NCI-H446 (cell line): ENCODE measurements at regions not wholly inside any gene's neighbourhood (a gene's known extent, or its start where the extent isn't known, plus 50 kb on each side); places are given as distances from the start of the nearest gene placed in this dataset.
A peak's percentile ranks its signal among the peaks of the same experiment; 100 is the strongest.

Source experiments
- DNase-seq, 2 experiments: peaks; one replicate each; lab custom pipeline; 2025; lab: John Stamatoyannopoulos, UW

DNA sequence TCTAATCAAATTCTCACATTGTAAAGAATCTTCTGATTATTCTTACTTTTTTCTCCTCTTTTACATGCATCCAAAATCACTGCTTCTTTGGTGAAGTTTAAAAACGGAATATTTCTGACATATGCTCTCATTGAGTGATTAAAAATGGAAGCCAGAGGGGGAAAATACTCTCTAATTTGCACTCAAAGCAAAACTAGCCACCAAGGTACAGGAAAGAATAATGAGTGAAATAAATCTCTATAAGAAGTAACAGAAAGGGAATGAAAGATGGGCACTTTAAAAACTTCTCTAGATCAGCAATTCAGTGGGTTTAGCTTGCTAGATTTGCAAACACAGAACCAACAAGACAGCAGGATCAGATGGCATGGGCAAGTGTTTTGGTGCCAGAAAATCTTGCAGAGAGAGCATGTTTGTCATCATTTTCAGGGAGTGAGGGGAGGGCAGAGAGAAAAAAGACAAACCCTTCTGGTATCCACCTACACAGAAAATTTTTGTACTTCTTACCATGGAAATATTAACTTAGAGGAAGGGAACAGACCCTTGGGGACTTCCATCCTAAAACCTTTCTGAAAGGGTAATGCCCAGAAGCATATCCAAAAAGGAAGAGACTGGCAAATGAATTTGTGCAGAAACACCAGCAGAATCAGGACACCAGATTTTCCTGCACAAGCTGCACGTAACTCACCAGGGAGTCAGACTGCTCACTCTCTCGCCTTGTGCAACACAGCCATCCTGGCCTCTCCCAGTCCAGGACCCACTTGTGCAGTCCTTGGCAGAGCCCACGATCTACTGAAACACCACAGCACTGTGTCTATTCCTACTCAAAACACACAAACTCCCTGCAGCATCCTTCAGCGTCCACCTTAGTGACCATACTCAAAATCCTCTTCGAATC, 270.2 kb upstream of the PRDM1 start:
- DNase-seq: peak in 1 of 2 experiments; percentile 45

DNA sequence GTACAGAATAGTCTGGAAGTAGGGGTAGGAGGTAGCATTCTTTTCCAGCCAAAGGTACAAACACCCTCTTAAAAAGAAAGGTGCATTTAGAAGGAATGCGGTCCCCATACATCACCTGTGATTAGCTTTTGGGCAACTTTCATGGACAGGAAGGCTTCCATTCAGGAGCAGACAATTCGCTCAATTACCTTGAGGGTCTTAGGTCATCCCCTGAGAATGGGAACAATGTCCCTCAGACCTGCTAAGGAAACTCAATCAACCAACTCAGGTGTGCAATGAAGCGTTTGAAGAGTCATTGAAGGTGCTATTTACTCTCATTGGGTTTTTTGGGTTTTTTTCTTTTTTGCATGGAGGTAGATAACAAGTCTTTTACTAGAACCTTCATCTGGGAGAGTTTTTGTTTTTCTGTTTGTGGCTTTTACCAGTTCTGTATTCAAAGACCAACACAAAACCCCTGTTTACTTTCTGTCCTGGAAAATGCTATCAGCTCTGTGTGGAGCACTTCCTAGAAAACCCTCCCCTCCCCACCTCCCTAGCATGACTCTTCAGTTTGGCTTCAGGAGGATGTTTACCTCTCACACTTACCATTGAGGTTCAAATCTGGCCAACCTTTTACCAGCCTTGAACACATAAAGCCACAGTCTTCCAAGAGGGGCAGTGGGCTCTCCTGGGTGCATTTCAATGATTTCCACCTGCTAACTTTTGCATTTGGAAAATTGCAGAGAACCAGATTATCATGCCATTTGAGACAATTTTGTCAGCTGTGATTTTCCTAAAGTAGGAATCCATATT, 271.2 kb upstream of the PRDM1 start:
- no peak for DNase-seq

DNA sequence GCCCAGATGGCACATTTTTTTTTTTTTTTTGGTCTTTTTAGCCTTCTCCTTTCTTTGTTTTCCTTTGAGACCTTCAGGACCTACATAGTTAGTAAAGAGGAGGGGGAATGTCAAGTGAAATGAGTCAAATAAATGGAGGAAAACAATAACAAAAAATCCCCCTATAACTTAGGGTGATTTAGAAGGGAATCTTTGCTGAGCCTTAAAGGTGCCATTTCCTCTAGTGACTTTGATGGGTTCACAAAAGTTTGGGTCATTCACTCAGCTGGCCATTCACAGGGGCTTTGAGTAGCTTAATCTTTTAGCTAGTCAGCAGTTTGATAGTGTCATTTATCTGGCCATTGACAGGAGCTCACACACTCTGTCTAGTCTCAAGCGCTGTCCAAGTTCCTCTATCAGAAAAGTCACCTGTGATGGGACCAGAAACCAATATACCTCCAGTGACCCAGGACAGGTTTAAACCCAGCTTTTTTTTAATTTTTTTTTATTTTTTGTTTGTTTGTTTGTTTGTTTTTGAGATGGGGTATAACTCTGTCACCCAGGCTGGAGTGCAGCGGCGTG, 275.1 kb upstream of the PRDM1 start:
- DNase-seq: no peak

DNA sequence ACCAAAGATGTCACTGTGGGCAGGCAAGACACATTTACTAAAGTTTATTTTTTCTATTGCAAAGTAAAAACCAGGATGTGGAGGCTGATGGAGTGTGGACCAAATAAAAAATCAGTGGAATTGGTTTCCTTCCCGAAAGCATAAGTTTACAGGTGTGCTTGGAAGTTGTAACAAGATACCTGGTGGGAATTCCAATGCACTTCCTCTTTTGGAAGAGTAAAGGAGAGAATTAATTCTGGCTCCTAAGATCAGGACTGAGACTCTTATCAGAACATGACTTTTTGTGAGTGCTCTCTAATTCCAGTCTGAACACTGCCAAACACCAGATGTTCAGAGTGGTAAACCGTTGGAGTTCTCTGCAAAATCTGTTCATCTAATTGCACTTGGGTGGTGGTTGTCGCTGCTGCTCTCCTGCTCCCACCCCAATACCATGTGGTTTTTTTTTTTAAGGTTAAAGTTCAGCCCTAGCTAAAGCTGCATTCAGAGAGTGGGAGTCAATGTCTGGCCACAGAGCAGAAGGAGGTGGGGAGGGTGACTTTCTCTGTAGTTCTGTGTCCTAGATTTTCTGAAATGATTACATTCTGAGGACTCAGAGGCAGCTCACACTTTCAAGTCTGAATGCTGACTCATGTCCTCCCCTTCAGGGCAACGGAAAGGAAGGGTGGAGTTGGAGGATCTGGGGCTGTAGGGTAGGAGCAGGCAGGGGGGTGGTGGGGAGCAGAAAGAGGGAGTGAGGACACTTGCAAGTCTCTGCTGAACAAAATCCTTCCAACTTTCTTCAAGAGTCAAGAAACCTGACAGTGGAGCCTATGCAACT, 275.8 kb upstream of the PRDM1 start:
- peak; percentile 15 to 58 for DNase-seq

DNA sequence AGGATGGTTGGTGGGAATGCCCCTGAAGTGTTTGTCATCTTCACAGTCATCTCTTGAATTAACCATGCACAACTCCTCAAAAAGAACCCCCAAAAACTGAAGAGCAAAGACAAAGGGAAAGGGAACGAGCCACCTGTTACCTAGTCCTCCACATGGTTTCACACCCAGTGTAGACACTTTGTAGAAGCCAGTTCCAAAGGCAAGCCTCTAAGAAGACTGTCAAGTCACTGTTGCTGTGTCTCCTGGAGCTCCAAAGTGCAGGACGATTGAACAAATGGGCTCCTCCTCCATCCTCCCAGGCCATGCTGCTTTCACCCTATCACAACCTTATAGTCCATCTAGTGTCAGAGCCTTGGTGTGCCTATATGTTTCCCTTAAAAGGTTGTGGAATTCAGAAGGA, 277.6 kb upstream of the PRDM1 start:
- no peak for DNase-seq

DNA sequence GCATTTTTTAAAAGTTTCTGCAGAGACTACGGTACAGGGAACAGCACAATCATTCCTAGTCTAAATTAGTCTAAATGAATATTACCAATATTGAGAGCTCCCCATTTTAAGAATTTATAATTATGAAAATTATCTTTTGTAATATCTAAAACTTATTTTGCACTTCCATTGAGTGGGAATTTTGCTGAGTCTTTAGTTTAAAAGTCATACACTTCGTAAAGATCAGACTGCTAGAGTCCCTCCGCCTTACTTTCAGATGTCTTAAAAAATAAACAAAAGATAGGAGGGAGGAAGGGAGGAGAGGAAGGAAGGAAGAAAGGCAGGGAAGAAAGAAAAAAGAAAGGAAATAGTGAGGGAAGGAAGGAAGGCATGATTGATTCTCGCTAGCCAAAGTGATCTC, 278.2 kb upstream of the PRDM1 start:
- DNase-seq: no peak

DNA sequence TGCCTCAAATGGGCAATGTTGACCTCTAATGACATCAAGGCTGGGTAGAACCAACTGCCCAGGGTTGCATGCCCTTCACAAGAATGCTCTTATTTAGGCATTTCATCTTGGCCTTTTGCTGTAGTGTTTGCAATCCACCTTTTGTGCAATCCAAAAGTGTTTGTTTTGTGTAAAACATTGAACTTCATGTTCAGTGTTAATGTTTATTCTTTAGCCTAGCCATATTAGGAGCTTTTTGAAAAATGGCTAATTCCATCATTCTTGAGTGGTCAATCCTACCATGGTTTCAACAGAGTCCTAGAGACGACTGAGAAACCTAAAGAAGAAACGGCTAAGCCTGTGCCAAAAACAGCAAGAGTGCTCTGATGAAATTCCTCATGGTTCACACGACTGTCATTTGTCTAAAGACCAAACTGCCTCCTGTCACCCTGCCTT, 279.6 kb upstream of the PRDM1 start:
- DNase-seq: no peak

DNA sequence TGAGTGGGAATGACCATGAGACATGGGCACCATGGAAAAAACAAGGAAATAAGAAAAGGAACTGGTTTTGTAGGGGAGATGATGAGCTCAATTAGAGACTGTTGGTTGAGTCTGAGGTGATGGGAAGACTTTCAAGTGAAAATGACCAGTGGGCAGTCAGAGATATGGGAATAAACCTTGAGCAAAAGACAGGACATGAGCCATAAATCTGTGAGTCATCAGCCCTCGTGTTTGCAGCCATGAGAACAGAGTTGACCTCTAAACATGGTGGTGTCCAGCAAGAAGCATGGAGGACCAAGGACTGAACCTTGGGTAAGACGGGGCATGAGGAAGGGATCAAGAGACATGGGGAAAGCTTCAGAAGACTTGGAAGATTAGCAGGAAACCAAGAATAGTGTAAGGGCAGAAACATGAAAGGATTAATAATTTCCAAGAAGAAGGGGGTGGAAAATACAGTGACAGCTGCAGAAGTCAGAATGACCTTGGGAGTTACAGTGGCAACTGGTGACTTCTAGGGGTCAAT, 280.6 kb upstream of the PRDM1 start:
- DNase-seq: no peak

DNA sequence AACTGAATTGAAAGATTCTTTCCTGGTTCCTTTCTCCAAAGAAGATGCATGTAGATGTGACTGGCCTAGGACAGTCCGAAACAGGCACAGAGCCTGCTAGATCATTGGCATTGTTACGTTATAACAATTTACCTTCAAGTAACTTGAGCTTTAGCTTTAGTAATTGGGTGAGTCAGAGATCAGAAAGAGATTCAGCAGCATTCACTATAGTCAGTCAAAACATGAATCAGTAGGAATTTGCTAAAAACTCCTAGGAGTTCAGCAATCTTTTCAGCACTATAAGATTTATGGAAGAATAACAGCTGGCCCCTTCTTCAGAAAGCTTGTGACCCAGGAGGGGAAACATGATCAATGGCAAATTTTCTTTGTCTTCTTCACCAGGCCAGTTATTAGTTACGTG, 281.7 kb upstream of the PRDM1 start:
- DNase-seq: no peak

DNA sequence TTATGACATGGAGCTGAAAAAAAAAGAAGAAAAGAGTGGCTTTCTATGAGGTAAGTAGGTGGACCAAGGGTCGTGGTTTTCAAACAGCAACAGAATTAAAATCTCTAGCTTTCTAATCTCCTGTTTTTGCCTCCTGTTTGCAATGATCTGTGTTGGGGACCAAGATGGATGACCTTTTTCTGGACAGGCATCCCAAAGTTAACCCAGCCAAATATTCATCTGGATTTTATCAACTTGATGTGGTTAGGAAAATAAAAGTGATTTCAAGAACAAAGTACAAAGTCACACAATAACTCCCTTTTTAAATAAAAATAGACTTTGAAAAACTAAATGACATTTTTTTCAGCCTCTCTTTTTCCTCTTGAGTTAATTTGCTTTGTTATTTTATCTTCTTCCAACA, 282.1 kb upstream of the PRDM1 start:
- no peak for DNase-seq

DNA sequence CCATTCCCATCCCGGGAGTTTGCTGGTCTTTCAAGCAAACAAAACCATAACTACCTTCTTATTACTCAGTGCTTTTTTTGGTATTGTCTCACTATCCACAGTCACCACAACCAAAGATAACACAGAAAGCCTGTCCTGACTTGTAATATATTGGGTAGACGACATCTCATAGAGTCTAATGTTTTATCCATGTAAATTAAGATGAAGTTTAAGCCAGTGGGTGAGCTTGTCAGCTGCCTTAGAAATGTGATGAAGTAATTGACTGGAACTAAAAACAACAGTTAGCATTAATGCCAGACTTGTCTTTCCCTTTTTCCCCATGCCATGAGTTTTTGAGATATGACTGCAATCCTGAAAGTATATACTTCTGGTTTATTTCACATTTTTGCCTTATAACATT, 282.7 kb upstream of the PRDM1 start:
- DNase-seq: no peak

DNA sequence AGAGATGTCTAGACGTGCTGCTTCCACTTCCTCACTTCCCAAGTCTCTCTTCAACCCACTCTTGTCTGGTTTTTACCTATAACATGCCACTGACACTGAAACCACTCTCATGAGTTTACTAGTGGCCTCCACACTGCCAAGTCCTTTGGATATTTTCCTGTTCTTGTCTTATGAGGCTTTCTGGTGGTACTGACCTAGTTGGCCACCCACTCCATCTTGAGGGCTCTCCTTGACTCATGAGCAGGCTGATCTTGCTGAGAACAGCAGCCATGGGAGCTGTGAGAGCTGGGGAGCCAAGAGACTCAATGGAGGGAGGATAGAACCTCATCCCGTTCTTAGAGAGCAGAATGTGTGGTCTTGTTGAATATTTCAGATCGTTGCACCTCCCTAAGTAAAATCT, 283.4 kb upstream of the PRDM1 start:
- no peak for DNase-seq

DNA sequence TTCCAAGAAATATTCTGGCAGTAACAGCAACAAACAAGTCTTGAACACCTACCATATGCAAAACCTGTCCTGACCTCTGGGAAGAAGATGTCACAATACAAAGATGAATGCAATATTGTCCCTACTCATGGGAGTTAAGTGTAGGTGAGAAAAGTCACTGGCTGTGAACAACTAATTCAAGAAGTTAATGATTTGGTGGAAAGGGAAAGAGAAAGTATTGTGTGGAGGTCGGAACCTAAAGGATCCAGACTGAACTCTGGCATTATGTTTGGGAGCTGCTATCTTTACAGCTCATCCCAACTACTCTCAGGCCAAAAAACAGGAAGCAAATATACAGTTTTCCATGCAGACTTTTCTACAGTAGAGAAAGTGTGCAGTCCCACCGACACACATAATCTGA, 285.3 kb upstream of the PRDM1 start:
- DNase-seq: no peak

DNA sequence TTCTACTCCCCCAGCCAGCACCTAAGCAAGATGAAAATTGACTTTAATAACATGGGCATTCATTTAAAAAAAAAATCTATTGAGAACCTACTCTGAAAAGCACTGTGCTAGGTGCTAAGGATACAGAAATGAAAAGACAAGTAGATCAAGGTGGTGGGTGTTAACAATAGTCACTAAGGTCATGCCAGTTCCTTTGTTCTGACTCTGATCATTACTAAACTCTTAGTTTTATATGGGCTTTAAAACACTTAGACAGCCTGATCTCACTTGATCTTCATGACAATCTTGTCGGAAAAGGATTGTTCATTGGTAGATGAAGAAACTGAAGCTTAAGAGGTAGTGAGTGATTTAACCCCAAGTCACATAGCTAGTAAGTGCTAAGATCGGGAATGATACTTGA, 285.7 kb upstream of the PRDM1 start:
- no peak for DNase-seq

DNA sequence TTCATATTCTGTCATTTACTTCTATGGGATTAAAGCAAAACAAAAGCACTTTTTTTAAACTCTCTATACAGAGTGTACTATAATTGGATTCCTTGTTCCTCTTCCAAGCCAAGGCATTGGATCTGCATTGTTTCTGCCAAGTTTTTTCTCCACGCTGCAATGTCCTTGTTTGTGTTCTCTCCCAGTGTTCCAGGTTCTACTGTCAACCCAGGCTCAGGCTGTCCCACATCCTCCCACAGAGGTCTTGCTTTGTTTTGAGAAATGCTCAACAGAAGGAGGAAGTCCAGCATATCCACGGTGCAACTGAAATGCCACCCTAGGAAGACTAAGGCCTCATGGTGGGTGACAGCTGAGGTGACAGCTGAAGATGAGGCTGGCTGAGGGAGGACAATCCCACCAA, 287.1 kb upstream of the PRDM1 start:
- no peak for DNase-seq

DNA sequence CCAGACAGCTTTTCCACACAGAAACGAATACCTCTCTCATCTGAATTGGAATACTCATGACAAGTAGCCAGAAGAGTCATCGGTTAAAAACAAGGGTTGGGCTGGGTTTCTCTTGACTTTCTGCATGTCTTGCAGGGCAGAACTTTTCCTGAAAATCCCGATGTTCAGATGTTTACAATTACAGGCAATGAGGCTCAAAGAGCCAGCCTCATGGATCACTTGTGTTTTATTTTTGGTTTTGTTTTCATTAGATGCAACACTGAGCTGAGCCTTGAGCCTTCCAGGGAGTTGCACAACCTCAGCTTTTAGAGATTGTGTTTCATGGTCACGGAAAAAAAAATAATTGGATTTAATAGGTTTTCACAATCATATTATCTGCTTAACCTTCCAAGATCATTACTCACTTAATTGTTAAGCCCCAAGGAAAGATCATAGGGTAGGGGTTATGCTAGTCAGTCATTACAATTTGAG, 288.1 kb upstream of the PRDM1 start:
- no peak for DNase-seq

DNA sequence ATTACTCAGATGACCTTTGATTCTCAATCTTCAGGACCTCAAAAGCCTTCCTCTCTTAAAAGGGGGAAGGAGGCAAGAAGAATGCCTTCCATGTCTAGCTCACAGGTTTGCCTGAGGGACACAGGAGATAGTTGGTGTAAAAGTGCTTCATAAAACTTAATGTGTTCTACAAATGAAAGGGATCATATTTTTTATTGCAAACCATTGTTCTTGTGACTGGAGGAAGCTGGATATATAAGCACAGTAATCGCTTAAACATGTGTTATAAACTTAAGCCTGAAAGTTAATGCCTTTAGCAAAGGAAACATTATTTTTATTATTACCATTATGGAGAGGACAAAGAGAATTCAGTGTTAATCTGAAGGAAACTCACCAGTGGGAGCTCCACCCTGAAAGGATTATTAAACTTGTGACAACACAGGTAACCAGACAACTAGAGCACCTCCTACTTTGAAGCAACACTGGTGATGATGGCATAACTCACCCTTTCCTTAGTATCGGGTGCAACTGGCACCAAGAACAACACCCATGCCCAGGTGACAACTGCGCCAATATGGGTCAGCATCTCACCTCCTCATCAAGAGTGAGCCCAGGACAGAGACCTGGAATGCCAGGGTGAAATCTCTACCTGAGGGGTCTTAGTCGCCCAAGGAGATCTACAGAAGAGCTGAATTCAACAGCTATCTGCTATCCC, 288.7 kb upstream of the PRDM1 start:
- DNase-seq: no peak

DNA sequence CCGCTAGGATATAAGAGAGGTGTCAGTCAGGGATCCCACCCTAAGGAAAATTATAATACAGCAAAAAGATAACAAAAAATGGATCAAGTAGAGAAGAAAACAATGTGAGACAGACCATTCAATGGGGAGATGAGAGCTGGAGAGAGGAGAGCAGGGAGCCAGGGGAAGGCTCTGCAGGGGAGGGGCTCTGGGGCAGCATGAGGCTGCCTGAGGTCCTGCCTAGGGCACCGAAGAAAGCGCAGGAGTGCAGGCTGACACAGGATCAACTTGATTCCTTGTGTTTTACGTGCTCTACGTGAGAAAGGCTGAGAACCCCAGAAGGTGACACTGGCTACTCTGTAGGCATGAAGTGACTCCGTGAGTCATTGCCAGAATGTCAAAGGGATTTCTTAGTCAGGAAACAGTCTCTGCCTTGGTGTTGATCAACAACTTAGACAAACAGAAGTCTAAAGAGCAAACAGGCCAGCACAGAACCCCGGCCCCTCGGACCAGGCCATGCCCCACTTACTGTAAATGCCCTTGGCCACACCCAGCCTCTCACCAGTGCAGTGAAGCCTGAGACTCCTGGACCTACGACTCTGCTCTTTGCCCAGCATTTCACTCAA, 290.1 kb upstream of the PRDM1 start:
- no peak for DNase-seq

DNA sequence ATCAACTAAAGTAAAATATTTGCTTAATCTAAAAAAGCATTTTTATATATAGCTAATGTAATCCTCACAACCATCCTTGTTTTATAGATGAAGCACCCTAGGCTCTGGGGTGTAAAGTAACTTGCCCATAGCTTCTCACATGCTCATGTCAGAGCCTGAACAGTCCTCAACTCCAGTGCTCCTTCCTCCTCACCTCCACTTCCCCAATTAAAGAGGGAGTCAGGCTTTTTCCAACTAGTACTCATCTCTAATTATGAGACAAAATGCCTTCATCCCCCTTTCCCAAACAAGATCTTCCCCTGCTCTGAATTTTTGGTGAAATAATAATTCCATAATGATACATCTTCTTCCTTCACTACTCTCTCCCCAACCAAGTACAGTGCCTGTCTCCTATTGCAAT, 290.8 kb upstream of the PRDM1 start:
- no peak for DNase-seq

DNA sequence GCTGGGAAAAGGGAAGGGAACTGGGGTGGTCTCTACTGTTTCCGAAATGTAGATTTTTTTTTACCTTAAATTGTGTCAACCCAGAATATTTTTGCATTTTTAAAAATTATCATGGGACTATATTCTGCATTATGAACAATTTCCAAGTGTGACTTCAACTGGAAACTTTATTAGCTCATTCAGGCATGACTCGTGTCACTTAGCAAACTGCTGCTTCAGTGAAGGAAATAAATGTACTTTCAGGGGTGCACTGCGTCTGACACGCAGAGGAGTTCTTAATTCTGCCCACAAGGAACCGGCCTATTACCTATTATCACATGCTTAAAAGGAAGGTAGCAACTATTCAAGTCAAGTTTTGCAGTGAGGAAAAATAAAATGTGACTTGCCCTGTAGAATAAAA, 291.3 kb upstream of the PRDM1 start:
- no peak for DNase-seq

DNA sequence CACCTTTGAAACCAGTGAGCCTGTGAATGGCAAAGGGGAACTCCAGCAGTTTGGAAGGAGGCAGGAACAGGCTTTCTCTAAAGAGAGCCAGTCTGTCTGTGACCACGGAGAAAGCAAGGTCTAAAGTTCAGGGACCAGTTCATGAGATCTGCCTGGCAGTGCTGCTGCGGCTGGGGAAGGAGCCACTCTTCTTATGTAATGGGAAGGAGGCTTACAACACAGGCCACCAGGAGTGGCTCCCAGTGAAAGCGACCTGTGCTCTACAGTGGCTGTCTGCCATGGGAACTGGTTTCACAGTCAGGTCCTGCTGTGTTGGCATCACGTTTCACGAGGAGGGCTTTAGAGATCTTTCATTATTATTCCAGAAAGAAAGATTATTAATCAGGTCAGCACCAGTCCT, 291.9 kb upstream of the PRDM1 start:
- no peak for DNase-seq
